PC-9 (cell line): ENCODE measurements at regions not wholly inside any gene's neighbourhood (a gene's known extent, or its start where the extent isn't known, plus 50 kb on each side); places are given as distances from the start of the nearest gene placed in this dataset.

Source experiments
- BruUV-seq: library from RNA; stranded (reverse); fragments of 400-500 nt; replicated peaks from 2 replicates; lab custom pipeline; 2021; lab: Mats Ljungman, UMichigan
- CTCF ChIA-PET: fragments of 300-600 bp; sonication (Branson Sonifier 250); formaldehyde crosslinking; loops from one replicate; lab custom pipeline; 2022; ENCODE audit warnings: antibody characterized with exemption; lab: Charles Lee
- POLR2A ChIA-PET: fragments of 300-600 bp; sonication (Branson Sonifier 250); formaldehyde crosslinking; loops from one replicate; lab custom pipeline; 2022; ENCODE audit warnings: antibody characterized with exemption; ENCODE audit not compliant: unreplicated experiment; lab: Charles Lee
- DNase-seq, 2 experiments: peaks; one replicate each; pipeline versions ENCODE4 v3.0.0 to v3.0.0-alpha.2; 2015 to 2022; ENCODE audit warnings: mixed read lengths in 1 of 2
- H2AFZ ChIP-seq: fragments of 200-600 bp; sonication (generic); 2 replicates; pipeline ENCODE4 v1.8.1; 2017; ENCODE audit warnings: antibody characterized with exemption
- H3F3A ChIP-seq: fragments of 200-600 bp; sonication (generic); 2 replicates; pipeline ENCODE4 v1.8.1; 2017; ENCODE audit warnings: antibody characterized with exemption, mild to moderate bottlenecking, low read depth; ENCODE audit not compliant: insufficient read depth
- H3K27ac ChIP-seq: fragments of 200-600 bp; sonication (generic); 2 replicates; pipeline ENCODE4 v1.6.1; 2016; ENCODE audit warnings: mixed run types
- H3K27me3 ChIP-seq: fragments of 200-600 bp; sonication (generic); 2 replicates; pipeline ENCODE4 v1.6.1; 2016; ENCODE audit warnings: low read depth, mixed run types; ENCODE audit not compliant: insufficient read depth
- H3K36me3 ChIP-seq: fragments of 200-600 bp; sonication (generic); 2 replicates; pipeline ENCODE4 v1.6.1; 2016; ENCODE audit warnings: low read depth, mixed run types
- H3K4me1 ChIP-seq: fragments of 200-600 bp; sonication (generic); replicated peaks from 2 replicates; pipeline ENCODE4 v1.6.1; 2016; ENCODE audit warnings: mixed run types; ENCODE audit not compliant: insufficient read depth
- H3K4me2 ChIP-seq: fragments of 200-600 bp; sonication (generic); 2 replicates; pipeline ENCODE4 v1.6.1; 2017; ENCODE audit warnings: mixed run types
- H3K4me3 ChIP-seq: fragments of 200-600 bp; sonication (generic); 2 replicates; pipeline ENCODE4 v1.6.1; 2016; ENCODE audit warnings: mixed run types
- H3K79me2 ChIP-seq: fragments of 200-600 bp; sonication (generic); 2 replicates; pipeline ENCODE4 v1.6.1; 2017; ENCODE audit warnings: low read depth, mixed run types
- H3K9me2 ChIP-seq: fragments of 200-600 bp; sonication (generic); 2 replicates; pipeline ENCODE4 v1.8.1; 2017; ENCODE audit warnings: mild to moderate bottlenecking; ENCODE audit not compliant: insufficient read depth
- H3K9me3 ChIP-seq: fragments of 200-600 bp; sonication (generic); 2 replicates; pipeline ENCODE4 v1.8.1; 2016; ENCODE audit warnings: low read depth; ENCODE audit not compliant: insufficient read depth
- H4K20me1 ChIP-seq: fragments of 200-600 bp; sonication (generic); 2 replicates; pipeline ENCODE4 v1.8.1; 2017; ENCODE audit not compliant: insufficient read depth
- EZH2 ChIP-seq: fragments of 200-600 bp; sonication (generic); IDR thresholded peaks from 2 replicates; pipeline ENCODE4 v1.8.0; 2017; ENCODE audit warnings: antibody characterized with exemption, low read depth
- intact Hi-C: fragments of 100-400 bp; cut with micrococcal nuclease; formaldehyde crosslinking; loops from one replicate; pipeline ENCODE4 v1.10.0; 2022; ENCODE audit not compliant: unreplicated experiment
- TF ChIP-seq, protein P1 (sequence below): fragments of 200-600 bp; sonication (generic); conservative IDR thresholded peaks from 2 replicates; pipeline ENCODE4 v1.6.1; 2017; ENCODE audit warnings: mixed run types, antibody characterized with exemption, mild to moderate bottlenecking, moderate library complexity

DNA sequence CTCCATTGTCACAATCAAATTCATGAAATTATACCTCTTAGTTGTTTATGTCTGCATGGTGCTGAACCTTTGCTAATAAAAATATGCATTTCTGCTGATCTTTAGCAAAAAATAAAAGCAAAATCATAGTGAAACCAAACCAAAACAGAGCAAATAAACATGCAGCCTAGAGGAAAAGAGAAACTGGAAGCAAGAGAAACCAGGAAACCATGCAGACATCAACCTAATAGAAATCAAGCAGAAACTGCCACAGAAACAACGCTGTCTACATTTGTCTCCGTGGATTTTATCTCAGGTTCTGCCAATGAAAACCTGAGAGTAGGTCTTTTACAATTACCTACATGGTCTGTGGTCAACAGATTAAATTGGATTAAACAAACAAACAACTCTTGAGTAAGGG lies 173.7 kb downstream of the SYT10 start:
- TF ChIP-seq EZH2: no peak
- TF ChIP-seq, protein P1, sequence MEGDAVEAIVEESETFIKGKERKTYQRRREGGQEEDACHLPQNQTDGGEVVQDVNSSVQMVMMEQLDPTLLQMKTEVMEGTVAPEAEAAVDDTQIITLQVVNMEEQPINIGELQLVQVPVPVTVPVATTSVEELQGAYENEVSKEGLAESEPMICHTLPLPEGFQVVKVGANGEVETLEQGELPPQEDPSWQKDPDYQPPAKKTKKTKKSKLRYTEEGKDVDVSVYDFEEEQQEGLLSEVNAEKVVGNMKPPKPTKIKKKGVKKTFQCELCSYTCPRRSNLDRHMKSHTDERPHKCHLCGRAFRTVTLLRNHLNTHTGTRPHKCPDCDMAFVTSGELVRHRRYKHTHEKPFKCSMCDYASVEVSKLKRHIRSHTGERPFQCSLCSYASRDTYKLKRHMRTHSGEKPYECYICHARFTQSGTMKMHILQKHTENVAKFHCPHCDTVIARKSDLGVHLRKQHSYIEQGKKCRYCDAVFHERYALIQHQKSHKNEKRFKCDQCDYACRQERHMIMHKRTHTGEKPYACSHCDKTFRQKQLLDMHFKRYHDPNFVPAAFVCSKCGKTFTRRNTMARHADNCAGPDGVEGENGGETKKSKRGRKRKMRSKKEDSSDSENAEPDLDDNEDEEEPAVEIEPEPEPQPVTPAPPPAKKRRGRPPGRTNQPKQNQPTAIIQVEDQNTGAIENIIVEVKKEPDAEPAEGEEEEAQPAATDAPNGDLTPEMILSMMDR: no peak
- no TSS peak for BruUV-seq
- H3K9me3 ChIP-seq: no peaks in the 10 kb centered on the region
- H3K4me3 ChIP-seq: no peak overlapping the region
- intact Hi-C loops: no loop called here
- H3K27me3 ChIP-seq: no peaks in the 10 kb centered on the region
- H3K4me2 ChIP-seq: peak overlapping the region; percentile 21; the same call in 1 of the 2 replicates
- no peaks in the 10 kb centered on the region for H3K36me3 ChIP-seq
- no peaks in the 10 kb centered on the region for H4K20me1 ChIP-seq
- ChIA-PET POLR2A (no interaction called here), CTCF (no interaction called here)
- no peaks in the 10 kb centered on the region for H3F3A ChIP-seq
- no peaks in the 10 kb centered on the region for H3K9me2 ChIP-seq
- no peak for DNase-seq
- H2AFZ ChIP-seq: peak overlapping the region; percentile 37; the same call in 1 of the 2 replicates
- no peaks in the 10 kb centered on the region for H3K79me2 ChIP-seq
- no peaks in the 10 kb centered on the region for H3K4me1 ChIP-seq
- H3K27ac ChIP-seq: no peak overlapping the region

DNA sequence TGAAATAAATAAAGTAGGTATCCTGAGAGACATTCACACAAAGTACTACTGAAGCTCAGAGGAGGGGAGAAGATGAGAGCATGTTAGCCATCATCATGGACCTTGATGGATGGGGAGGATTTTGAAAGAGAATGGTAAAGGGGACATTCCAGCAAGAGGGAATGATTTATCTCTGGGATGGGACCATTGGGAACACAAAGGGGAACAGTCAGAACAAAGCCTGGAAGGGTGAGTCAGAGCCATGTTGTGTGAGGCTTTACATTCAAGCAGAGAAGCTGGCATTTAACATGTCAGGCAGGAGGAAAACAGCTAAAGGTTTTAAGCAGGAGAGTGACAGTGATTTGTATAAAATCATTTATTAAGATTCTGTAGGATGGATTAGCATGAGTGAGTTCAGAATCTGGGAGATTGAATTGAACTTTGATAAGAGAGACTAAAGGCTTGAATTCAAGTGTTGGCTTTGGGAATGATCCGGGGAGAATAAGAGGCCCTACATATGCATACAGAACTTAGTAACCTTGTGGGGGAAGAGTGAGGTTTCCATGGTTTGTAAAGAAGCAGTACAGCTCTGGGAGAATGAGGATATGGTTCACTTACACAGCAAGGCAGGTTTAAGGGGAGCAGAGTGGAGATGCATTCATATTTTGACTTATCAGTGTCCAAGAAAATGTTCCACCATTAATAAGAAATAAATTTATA lies 174.4 kb downstream of the SYT10 start:
- Histone ChIP-seq H3F3A (no peaks in the 10 kb centered on the region), H3K4me2 (no peak overlapping the region), H3K36me3 (no peaks in the 10 kb centered on the region), H3K4me3 (no peak overlapping the region), H3K27me3 (no peaks in the 10 kb centered on the region), H3K9me2 (no peaks in the 10 kb centered on the region), H3K79me2 (no peaks in the 10 kb centered on the region), H3K27ac (no peak overlapping the region), H3K9me3 (no peaks in the 10 kb centered on the region), H3K4me1 (no peaks in the 10 kb centered on the region), H4K20me1 (no peaks in the 10 kb centered on the region), H2AFZ (0 out of 2 replicates have a peak overlapping the region, but pooled peaks have one; percentile 37)
- intact Hi-C loops: no loop called here
- TF ChIP-seq, protein P1: no peak
- no peak for TF ChIP-seq EZH2
- POLR2A ChIA-PET: no interaction called here
- DNase-seq: no peak
- CTCF ChIA-PET: no interaction called here
- BruUV-seq: no TSS peak

DNA sequence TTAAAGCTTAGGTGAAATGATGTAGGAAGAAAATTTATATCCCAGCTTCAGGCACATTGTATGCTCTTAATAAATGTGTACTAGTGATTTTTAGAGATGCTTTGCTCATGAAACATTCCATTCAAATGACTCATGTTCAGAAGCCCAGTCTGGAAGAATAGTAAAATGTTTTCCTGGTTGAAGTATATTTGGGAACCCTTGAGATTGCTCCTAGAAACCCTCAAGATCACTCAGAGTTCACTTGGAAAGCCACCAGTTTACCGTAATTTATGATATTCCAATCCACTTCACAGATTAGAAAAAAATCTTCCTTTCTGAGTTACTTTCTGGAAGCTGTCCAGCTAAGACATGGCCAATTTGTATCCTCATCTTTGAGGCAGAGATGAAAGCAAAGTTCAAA lies 186.4 kb downstream of the SYT10 start:
- H3K9me3 ChIP-seq: no peaks in the 10 kb centered on the region
- ChIA-PET CTCF (interaction anchor here (0.6 kb wide), 1 partner anchor 308 kb away, joined by 4 read pairs; no protein-coding TSS in a partner anchor), POLR2A (no interaction called here)
- no peaks in the 10 kb centered on the region for H3K9me2 ChIP-seq
- intact Hi-C loops: no loop called here
- H2AFZ ChIP-seq: no peak overlapping the region
- H3K4me1 ChIP-seq: peaks cover 6% of the 10 kb centered on the region; the same call in 1 of the 2 replicates
- H3K27me3 ChIP-seq: no peaks in the 10 kb centered on the region
- no peak overlapping the region for H3K27ac ChIP-seq
- DNase-seq: no peak
- H4K20me1 ChIP-seq: no peaks in the 10 kb centered on the region
- no peak for TF ChIP-seq EZH2
- TF ChIP-seq, protein P1: no peak
- no peak overlapping the region for H3K4me2 ChIP-seq
- H3F3A ChIP-seq: no peaks in the 10 kb centered on the region
- H3K36me3 ChIP-seq: no peaks in the 10 kb centered on the region
- H3K4me3 ChIP-seq: no peak overlapping the region
- no TSS peak for BruUV-seq
- no peaks in the 10 kb centered on the region for H3K79me2 ChIP-seq
